ENCODE measurements at regions not wholly inside any gene's neighbourhood (a gene's known extent, or its start where the extent isn't known, plus 50 kb on each side); places are given as distances from the start of the nearest gene placed in this dataset.

DNA sequence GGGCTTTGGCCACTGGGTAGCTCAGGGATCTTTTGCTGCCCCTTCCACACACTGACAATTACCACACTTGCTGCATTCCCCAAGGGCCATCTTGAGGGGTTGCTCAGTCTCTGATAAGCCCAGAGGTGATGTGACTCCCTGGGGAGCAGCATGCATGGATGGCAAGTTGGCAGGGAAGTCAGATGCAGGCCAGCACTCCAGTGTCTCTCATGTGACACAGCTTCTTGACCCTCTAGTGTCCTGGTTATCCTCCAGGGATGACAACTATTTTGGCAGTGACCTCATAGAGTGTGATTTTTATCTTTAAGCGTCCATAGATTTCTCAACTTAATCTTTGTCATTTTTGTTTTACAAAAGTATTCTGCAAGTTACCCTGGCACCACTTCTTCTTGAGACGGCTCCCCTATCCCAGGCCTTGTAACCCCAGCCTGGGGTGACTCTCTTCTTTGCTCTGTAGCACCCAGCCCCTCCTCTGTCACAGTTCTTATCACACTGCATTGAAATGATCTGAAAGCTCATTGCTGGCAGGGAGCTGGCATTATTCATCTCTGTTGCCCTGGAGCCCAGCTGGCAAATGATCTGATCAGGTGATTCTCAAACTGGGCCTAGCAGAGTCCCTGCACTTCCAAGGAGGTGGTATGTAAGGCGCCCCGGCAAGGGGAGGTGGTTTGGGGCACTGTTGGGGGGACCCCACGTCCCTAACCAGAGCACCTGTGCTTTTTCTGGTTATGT lies 72.6 kb downstream of the TENT5C start:
- intact Hi-C loops (cut with micrococcal nuclease; ENCODE audit: unreplicated experiment): no loop called here
- no peaks in the 10 kb centered on the region for H3F3A ChIP-seq (ENCODE audit: insufficient read depth, low read depth)
- H3K27ac ChIP-seq: no peak overlapping the region
- H3K4me1 ChIP-seq (replicated peaks; ENCODE audit: insufficient read depth): peaks cover 7% of the 10 kb centered on the region
- no peak overlapping the region for H2AFZ ChIP-seq
- H3K79me2 ChIP-seq (ENCODE audit: low read depth): no peaks in the 10 kb centered on the region
- no peaks in the 10 kb centered on the region for H3K9me2 ChIP-seq (ENCODE audit: insufficient read depth)
- no peaks in the 10 kb centered on the region for H4K20me1 ChIP-seq (ENCODE audit: insufficient read depth)
- H3K27me3 ChIP-seq (ENCODE audit: insufficient read depth, low read depth): no peaks in the 10 kb centered on the region
- no peaks in the 10 kb centered on the region for H3K36me3 ChIP-seq (ENCODE audit: low read depth)
- no peak overlapping the region for H3K4me2 ChIP-seq
- CTCF ChIA-PET: no interaction called here
- no peaks in the 10 kb centered on the region for H3K9me3 ChIP-seq (ENCODE audit: insufficient read depth, low read depth)
- POLR2A ChIA-PET (ENCODE audit: unreplicated experiment): no interaction called here
- no peak for TF ChIP-seq EZH2 (IDR thresholded peaks at IDR 0.05; ENCODE audit: low read depth)
- TF ChIP-seq, protein P1, sequence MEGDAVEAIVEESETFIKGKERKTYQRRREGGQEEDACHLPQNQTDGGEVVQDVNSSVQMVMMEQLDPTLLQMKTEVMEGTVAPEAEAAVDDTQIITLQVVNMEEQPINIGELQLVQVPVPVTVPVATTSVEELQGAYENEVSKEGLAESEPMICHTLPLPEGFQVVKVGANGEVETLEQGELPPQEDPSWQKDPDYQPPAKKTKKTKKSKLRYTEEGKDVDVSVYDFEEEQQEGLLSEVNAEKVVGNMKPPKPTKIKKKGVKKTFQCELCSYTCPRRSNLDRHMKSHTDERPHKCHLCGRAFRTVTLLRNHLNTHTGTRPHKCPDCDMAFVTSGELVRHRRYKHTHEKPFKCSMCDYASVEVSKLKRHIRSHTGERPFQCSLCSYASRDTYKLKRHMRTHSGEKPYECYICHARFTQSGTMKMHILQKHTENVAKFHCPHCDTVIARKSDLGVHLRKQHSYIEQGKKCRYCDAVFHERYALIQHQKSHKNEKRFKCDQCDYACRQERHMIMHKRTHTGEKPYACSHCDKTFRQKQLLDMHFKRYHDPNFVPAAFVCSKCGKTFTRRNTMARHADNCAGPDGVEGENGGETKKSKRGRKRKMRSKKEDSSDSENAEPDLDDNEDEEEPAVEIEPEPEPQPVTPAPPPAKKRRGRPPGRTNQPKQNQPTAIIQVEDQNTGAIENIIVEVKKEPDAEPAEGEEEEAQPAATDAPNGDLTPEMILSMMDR (conservative IDR thresholded peaks at IDR 0.05): no peak
- no peak overlapping the region for H3K4me3 ChIP-seq
- DNase-seq: peak in 1 of 2 experiments; percentile 21
- no TSS peak for BruUV-seq (replicated peaks)

DNA sequence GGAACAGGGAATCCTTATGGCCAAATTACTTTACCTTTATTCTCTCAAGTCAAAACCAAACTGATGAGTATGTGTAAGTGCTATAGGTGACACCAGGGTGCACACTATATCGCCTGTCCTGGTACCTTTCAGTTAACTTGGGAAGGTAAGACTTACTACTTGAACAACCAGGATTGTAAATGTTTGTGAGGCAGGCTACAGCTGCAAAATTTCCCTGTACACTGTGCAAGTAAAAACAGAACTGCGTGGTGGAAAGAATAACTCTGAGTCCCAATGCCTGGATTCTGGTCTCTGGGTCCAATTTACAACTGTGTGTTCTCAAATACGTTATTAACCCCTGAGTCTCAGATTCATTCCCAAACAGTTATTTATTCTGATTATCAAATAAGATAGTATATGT lies 73.5 kb downstream of the TENT5C start:
- Histone ChIP-seq H3K4me1 (replicated peaks; ENCODE audit: insufficient read depth) (no peaks in the 10 kb centered on the region), H3K4me3 (no peak overlapping the region), H3F3A (ENCODE audit: insufficient read depth, low read depth) (no peaks in the 10 kb centered on the region), H3K4me2 (no peak overlapping the region), H4K20me1 (ENCODE audit: insufficient read depth) (no peaks in the 10 kb centered on the region), H3K27ac (no peak overlapping the region), H2AFZ (no peak overlapping the region), H3K36me3 (ENCODE audit: low read depth) (no peaks in the 10 kb centered on the region), H3K27me3 (ENCODE audit: insufficient read depth, low read depth) (no peaks in the 10 kb centered on the region), H3K9me2 (ENCODE audit: insufficient read depth) (no peaks in the 10 kb centered on the region), H3K9me3 (ENCODE audit: insufficient read depth, low read depth) (no peaks in the 10 kb centered on the region), H3K79me2 (ENCODE audit: low read depth) (no peaks in the 10 kb centered on the region)
- TF ChIP-seq, protein P1 (conservative IDR thresholded peaks at IDR 0.05): no peak
- no peak for TF ChIP-seq EZH2 (IDR thresholded peaks at IDR 0.05; ENCODE audit: low read depth)
- intact Hi-C loops (cut with micrococcal nuclease; ENCODE audit: unreplicated experiment): no loop called here
- no TSS peak for BruUV-seq (replicated peaks)
- POLR2A ChIA-PET (ENCODE audit: unreplicated experiment): no interaction called here
- CTCF ChIA-PET: no interaction called here
- peak in 1 of 2 experiments; percentile 34 for DNase-seq

DNA sequence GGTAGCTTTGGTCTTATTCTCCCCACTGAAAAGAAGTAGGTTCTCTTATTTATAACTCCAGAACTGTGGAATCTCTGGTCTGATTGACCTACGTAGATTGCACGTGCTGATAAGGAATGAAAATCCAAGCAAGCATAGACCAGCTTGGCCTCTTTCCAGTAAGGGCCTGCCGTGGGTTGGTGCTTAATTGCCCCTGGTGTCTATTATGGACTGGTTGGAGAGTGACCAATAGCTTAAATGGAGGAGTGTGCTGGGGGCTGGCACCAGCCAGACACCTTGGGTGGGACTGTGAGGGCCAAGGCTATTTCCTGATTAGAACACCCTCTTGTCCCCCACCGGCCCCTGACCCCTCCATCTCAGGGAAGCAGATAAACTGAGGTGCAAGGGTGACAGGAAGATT lies 74.0 kb downstream of the TENT5C start:
- TF ChIP-seq, protein P1 (conservative IDR thresholded peaks at IDR 0.05): no peak
- Histone ChIP-seq H3K27me3 (ENCODE audit: insufficient read depth, low read depth) (no peaks in the 10 kb centered on the region), H3K79me2 (ENCODE audit: low read depth) (no peaks in the 10 kb centered on the region), H3K4me2 (no peak overlapping the region), H4K20me1 (ENCODE audit: insufficient read depth) (no peaks in the 10 kb centered on the region), H3K4me3 (no peak overlapping the region), H3K9me3 (ENCODE audit: insufficient read depth, low read depth) (no peaks in the 10 kb centered on the region), H3K27ac (no peak overlapping the region), H2AFZ (no peak overlapping the region), H3K36me3 (ENCODE audit: low read depth) (no peaks in the 10 kb centered on the region), H3K9me2 (ENCODE audit: insufficient read depth) (no peaks in the 10 kb centered on the region), H3F3A (ENCODE audit: insufficient read depth, low read depth) (no peaks in the 10 kb centered on the region), H3K4me1 (replicated peaks; ENCODE audit: insufficient read depth) (no peaks in the 10 kb centered on the region)
- ChIA-PET CTCF (no interaction called here), POLR2A (ENCODE audit: unreplicated experiment) (interaction anchor here (0.6 kb wide), 2 partner anchors 59 to 129 kb away, joined by 4 to 10 read pairs; no protein-coding TSS in a partner anchor)
- intact Hi-C loops (cut with micrococcal nuclease; ENCODE audit: unreplicated experiment): no loop called here
- BruUV-seq (replicated peaks): no TSS peak
- DNase-seq: no peak

Measured in PC-9 (cell line).